GM21381 (cell line): ENCODE measurements at regions not wholly inside any gene's neighbourhood (a gene's known extent, or its start where the extent isn't known, plus 50 kb on each side); places are given as distances from the start of the nearest gene placed in this dataset.

ENCODE experiments used
- ATAC-seq: cut with Tn5 transposase; IDR thresholded peaks from one replicate; pipeline ENCODE4 v1.9.1; 2021; ENCODE audit warnings: mild to moderate bottlenecking, moderate library complexity; ENCODE audit not compliant: unreplicated experiment

DNA sequence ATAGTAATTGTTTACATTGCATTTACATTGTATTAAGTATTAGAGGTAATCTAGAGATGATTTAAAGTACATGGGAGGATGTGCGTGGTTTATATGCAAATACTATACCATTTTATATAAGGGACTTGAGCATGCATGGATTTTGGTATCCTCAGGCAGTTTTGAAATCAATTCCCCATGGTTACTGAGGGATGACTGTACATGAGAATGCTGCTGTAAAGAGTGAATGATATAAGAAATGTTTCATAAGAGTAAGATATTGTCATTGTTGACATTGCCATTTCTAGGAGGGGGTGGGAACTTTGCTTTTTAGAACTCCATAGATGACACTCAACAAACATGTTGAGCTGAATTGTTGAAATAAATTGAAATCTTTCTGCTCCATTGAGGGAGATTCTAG, 185.0 kb downstream of the SEMA6A start:
- no peak for ATAC-seq

DNA sequence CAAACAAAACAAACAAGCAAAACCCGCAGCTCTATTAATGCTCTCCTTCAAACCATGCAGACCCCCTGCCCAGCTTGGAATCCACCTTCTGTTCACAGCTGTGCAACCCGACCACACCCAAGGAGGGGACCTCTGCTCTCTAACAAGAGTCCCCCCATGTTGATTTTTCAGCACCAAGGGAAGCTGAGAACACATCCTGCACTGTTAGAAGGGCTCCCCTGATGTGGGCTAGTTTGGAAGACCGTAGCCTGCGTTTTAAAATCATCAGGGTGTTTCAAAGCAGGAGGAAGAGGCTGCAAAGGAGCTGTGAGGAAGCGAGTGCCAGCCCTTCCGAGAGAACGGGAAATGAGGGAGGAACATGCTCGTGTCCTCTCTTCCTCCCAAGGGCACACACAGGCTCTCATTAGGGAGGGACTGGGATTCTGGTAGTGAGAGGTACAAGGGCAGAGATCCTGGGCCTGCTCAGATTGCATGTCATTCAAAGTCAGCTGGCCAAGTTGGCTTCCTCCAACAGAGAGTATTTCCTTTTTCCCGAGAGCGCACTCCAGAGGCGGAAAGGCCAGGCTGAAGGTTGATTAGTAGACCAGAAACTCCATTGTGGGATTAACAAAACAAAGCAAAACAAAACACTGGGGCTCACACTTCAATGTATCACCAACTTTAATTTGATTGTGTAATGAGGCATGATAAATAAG, 185.9 kb downstream of the SEMA6A start:
- no peak for ATAC-seq

DNA sequence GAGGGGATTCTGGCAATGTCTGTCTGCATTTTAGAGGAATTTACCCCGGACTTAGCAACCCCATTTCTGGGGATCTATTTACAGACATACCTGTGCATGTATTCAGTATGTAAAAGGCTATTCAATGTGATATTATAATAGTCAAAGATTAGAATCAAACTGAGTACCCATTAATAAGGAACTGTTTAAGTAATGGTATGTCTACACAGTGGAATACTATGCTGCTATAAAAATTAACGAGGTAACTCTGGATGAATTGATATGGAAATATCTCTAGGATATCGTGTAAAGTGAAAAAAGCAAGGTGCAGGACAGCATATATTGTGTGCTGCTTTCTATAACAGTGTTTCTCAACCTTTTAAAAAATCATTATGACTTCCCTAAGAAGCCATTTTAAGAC, 186.9 kb downstream of the SEMA6A start:
- no peak for ATAC-seq

DNA sequence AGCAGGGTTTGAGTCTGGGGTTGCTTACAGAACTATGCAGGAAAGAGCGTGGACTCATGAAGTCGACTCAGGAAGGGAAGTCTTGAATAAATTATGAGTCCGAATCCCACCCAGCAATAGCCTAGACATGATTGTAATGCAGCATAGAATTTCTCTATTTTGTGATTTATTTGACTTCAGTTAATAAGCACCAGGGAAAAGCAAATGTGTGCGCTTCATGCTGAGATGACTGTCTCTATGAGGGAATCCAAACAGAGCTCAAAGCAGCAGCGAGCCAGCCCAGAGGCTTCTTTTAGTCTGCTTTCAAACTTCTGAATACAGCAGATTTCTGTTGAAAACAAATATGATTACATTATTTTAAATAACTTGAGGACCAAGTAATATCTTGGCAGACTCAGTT, 188.0 kb downstream of the SEMA6A start:
- ATAC-seq: no peak

DNA sequence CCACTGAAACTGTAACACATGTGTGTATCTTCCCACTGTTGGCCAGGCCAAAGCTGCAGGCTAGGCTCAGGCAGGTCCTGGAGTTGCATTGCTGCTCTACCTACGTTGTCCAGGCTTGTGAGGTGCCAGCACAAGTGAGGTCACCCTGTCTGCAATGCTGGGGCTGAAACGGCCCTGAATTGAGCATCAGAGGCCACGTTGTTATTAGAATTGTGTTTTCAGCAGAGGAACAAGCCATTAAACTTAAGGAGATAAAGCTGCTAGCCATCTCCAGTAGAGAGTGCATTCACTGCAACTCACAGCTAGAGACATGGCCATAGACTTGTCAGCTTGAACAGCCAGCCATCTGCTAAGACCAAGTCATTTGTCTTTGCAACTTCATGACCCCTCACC, 191.8 kb downstream of the SEMA6A start:
- no peak for ATAC-seq

DNA sequence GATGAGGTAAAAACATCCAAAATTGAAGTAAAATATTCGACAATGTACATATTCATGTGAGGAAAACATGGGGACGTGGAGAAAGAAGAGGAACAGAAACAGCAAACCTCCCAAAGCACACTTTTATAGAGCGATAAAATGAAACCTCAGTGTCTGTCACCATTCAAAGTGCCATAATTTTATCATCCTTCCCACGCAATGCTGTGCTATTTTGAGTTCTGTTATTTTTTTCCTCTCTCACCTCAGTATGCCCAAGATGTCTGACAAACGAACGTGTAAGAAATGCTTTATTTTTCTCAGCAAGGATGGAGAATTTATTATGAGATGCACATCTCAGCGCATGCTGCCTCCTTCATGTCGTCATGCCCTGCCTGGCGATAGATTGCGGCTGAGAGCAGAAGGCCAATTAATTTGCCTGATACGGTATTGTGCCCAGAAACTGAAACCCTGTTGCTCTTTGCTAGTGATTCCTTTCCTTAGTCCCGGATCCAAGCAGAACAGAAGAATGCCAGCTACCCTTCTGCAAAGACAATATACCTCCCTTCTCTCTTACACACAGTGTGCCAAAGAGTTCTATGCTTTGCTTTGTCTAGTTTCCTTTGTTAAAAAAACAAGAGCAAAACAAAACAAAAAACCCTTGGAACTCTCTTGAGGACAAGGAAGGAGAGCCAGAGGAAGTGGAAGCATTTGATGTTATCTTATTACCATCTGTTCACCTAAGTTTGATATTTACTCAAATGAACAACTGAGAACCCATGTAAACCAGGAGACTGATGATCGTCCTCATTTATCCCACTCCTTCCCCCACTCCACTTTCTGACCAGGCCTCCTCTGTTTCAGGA, 192.4 kb downstream of the SEMA6A start:
- ATAC-seq: no peak

DNA sequence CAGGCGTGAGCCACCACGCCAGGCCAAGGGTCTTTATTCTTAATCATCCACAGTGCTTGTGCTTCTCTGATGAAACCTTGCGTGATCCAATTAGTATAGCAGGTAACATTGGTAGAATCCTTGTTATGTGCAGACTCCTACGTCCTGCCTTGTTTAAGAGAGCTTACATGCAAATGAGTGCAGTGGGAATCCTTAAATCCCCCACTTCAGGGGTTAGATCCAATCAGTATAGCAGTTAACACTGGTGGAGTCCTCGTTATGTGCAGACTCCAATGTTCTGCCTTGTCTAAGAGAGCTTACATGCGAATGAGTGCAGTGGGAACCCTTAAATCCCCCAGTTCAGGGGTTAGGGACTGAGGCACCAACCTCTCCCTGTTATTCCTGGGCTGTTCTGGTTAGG, 193.4 kb downstream of the SEMA6A start:
- no peak for ATAC-seq

DNA sequence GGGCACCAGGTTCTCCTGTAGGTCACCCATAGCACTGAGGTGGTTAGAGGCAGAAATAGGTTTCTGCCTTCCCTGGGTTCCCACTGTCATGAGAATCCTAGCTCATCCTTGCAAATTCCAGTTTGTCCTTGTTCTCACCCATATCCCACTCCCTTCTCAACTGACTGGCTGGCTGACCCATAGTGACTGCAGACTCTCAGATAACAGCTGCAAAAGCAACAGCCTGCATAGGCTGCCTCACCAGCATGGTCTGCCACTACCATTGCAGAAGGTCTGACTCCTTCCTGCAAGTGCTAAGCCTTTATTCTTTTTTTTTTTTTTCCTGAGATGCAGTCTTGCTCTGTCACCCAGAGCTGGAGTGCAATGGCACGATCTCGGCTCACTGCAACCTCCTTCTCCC, 194.0 kb downstream of the SEMA6A start:
- ATAC-seq: no peak

DNA sequence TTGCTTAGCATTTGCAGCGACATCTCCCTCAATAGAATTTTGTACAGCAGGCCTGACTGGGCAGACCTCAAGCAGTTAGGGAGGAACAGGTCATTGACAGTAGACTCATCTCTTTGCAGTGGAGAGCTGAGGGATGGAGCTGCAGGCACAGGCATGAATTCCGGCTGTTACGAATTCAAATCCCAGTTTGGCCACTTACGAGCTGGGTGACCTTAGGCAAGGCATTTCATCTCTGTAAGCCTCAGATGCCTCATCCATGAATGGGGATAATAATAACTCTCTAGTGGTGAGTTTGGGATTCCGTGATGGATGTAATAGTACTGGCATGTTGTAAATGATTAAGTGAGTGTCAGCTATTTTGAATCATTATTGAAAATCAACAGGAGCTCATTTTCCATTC, 195.3 kb downstream of the SEMA6A start:
- ATAC-seq: no peak

DNA sequence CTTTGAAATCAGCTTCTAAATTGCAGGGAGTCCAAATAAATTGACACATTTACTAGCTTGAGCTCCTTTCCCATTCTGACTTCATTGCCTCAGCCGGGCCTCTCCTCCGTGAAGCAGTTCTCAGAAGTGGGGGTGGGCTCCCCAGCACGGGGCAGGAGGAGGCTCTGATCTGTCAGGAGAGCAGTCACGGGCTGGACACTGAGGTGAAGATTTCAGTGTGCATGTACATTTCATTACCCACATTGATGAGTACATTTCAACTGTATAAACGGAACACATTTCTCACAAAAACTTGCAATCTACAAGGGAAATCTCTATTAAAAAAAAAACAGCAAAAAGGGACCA, 195.9 kb downstream of the SEMA6A start:
- no peak for ATAC-seq

DNA sequence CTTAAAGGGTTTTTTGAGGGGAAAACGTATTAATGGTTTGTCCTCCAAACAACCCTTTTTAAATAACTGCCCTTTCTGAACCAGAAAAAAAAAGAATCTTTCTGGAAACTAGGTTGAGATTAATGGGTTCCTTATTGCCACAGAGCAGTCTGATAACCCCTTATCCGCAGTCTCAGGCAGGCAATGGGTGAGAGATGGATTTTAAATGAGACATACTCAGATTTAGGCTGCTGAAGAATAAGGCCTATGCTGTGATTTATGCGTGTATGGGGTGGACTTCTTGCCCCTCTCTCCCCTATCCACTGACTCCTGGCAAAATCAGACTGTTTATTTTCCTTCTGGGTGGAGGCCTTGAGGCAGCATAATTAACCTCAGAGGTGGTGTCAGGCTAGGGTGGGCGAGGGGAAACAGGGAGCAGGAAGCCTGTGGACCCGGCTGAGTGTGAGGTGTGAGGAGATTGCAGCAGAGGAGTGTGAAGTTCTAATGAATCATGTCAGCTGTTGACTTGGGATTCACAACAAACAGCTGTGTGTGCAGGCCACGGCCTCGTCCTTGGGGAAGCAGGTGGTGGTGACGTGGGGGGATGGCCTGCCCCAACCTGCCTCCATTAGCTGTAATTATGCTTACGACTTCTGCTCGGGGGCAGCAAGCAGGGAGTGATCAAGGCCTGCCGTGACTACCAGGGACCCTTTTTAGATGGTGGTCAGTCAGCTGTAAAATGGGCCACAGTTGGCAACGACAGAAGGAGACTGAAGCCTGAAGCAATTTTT, 196.4 kb downstream of the SEMA6A start:
- no peak for ATAC-seq

DNA sequence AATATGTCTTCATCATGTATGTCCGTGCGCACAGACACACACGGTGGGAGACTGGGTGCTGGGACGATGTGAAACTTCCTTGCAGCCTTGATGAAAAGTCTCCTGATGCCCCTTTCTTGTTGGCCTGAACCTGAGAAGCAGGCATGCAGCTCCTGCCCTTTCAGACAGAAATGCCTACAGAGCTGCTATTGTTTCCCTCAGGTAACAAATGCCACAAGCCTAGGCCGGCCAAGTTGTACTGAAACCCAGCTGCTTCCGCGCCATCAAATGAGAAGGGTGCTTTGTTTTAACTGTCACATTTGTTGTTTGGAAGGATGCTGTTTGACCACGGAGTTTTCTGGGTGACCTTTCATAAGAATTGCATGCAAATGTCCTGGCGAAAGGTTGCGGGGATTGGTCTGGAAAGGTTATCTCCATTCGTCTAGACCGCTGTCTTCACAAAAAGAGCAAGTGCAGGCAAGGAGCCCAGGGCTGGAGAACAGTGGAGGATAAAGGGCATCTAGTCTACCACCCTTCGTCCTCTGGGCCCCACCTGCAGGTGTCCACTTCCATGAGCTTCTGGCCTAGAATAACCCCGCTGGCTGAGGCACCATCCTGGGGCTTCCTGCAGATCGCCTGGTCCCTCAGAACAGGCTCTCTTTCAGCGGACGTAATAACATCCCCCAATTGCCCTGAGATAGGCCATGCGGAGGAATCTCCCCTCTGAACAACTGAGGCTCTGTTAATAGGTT, 197.2 kb downstream of the SEMA6A start:
- ATAC-seq: no peak

DNA sequence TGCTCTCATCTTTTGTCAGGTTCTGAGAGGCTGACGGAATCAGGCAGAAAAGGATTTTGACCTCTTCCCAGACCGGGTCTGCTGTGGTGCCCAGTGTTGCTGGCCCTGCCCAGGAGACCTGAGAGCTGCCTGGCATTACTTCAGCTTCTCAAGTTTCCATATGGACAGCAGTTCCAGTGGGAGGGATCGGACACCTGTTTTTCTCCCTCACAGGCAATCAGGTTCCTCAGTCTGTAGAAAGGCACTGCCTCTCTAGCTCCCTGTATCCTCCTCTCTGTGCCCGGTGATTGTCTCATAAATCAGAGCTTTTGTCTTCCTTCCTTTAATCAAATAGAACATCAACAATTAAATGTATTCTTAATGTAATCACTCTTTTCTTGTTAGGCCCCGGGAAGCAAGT, 198.7 kb downstream of the SEMA6A start:
- no peak for ATAC-seq

DNA sequence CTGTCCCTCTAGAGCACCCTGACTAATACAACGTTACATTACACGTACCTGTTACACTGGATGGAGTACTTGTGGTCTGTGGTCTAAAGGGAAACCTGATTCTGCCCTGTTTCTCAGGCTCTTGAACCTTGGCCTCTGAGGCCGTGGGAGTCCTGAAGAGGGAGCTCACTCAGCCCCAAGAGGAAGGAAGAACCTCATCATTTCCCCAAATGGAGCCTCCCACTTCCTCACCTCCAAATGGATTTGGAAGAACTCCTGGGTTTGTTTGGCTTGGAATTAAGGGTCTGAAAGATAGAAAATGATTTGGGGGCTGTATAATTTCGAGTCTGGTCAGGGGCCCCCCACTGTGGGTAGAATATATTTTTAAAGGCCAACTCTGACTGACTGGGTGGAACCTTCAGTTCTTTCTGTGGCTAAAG, 200.2 kb downstream of the SEMA6A start:
- peak; percentile 74 for ATAC-seq

DNA sequence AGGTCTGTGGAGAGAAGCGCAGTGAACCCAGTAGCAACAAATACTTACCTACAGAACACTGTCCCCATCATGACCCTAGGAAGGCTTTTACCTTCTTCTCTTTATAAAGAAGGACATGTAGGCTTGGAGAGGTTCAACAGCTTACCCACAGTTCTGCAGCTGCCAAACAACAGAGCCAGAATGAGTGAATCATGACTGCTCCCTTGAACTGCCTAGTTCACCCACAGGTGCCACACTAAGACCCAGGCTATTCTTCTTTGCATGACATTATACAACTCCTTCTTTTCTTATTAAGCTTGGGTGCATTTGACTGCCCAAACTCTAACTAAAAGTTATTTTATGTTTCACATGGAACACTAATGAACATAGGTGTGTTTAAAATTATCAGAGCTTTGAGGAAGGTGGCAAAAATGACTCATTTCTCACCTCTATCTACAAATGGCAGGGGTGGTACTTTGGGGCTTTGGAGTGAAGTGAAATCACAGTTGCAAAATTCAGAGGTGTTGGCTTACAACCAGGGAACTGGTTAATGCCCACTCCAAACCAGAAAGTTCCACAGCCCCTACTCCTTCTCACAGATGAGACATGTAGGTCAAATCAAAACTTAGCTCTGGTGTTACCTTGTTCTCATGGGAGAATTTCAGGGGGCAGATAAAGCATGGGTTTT, 201.6 kb downstream of the SEMA6A start:
- ATAC-seq: no peak

DNA sequence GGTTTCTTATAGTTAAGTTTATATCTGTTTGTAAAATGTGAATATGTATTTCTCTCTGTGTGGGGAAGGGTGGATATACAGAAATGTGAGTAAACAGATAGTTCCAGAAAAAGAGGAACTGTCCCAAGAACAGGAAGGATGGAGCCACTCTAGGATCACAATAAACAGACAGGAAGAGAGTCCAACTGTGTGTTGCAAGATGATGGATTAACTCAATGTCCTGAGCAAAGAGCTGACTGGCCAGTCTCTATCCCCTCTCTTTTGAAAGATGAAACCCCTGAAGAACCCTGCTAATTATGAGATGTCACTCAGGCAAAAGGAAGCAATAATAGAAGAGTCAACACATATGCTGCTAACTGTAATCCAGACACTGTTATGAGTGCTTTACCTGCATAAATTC, 202.7 kb downstream of the SEMA6A start:
- no peak for ATAC-seq

DNA sequence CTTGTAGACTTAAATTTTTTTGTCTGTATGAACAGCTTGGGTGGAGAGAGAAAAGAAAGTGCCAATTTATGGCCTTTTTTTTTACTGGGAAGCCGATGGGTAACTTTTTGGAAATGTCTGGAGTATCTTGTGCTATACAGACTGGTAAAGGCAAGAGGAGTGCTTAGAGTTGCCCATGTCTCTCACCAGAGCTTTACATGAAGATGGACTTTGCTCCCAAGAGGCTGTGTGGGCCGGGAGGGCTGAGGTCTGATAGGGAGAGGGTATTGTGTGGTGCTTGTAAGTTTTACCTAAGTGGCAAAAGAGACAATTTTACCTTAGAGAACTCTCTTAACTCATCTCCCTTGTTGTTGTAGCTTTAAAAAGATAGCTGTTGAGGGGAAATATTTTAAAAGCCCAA, 203.2 kb downstream of the SEMA6A start:
- ATAC-seq: no peak

DNA sequence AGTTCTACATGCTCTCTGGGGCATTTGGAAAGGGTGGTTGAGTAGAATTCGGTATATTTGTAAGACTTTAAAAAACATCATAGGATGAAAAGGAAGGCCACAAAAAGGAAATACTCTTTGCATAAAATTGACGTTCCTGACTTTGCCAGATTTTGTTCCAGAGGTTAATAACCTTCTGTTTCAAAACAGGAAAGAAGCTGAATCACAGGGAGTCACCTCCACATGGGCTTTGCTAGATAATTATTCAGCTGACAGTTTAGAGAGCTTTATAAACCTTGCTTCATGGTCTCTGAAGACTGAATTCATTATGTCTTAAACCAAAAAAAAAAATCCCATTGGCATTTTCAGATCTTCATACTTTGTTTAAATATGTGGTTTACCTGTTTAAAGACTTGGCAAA, 203.7 kb downstream of the SEMA6A start:
- ATAC-seq: no peak

DNA sequence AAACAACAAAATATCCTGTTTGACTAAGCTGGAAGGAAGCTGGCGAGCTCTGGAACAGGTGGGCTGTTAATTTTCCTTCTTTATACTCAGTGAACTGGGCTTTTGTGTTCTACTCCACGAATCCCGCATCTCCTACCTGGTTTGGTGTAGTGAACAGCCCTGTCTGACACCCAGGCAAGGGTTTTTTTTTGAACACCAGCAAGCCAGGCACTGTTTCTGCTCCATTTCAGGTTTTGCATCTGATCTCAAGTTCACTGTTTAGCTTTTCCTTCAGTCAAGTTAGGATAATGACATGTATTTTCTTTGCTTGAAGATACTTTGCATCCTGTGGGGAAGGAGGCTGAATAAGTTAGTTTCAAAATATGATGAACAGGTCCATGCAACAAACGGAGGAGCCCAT, 204.5 kb downstream of the SEMA6A start:
- no peak for ATAC-seq

DNA sequence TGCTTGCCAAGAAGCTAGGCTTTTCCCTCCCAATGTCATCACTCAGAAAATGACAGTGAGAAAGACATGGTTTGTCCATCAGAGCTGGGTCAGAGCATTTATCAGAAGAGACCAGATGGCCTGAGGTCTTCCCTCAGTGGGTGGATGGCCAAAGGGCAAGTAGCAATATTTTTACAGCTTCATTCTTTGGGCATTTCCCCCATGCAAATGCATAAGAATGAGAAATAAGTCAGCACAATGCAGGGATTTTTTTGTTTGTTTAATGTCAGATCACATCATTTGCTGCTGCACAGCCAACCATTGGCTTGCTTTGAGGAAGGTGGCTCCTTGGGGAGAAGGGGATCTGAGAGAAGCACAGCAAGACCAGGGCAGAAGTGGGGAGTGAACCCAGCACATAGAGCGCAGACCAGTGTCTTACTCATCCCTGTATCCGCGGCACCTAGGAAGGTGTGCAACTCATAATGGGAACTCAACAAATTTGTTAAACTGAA, 209.6 kb downstream of the SEMA6A start:
- ATAC-seq: peak; percentile 82

DNA sequence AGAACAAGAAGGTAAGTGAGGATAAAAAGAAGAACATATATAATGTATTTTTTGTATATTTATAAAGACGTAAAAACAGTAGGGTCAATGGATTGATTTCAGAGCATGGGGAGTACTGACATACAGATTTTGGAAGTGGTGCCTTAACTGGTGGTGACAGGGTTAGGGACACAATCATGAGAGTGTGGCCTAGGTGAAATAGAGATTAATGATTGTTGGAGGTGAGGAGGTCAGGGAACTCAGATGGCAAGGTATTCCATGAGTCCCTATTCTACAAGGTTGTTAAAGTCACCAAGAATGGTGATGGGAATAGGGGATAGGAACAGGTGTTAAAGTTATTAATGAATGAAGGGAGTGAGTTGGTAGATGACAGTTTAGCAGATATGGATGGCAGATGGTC, 210.8 kb downstream of the SEMA6A start:
- ATAC-seq: no peak
